ENCODE measurements at regions not wholly inside any gene's neighbourhood (a gene's known extent, or its start where the extent isn't known, plus 50 kb on each side); places are given as distances from the start of the nearest gene placed in this dataset.

DNA sequence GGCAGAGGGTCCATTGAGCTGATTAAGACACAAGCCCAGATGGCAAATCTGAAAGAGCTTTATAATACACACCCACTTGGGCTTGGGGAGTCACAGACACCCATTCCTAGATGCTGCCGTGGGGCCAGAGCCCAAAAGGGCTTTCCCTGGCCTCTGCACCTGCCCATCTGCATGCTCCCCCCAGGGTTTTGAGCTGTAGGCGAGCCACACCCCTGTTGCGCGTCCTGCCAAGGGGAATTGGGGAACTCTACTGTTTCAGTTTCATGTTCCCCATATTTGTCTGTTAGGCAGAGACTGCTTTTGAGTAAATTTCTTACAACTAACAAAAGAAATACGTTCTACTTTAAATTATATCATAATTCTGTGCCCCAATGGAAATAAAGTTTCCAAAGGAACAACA is 52.9 kb upstream of the FNDC1 start:
- intact Hi-C loops (cut with micrococcal nuclease; ENCODE audit: unreplicated experiment), result no loop called here
- H3K4me3 ChIP-seq (ENCODE audit: low read depth, low read length, poor library complexity, severe bottlenecking), result peak overlapping the region; percentile 41
- H3K4me1 ChIP-seq (ENCODE audit: insufficient read depth, low read length, poor library complexity, severe bottlenecking), result peaks cover 83% of the 10 kb centered on the region
- ChIA-PET CTCF (ENCODE audit: unreplicated experiment) (interaction anchor here (1.1 to 1.7 kb wide), 4 partner anchors 10 to 372 kb away, joined by 3 to 7 read pairs (median 4); no protein-coding TSS in a partner anchor), POLR2A (interaction anchor here (0.5 to 3.3 kb wide), 10 partner anchors 8 to 479 kb away, joined by 3 to 38 read pairs (median 4); no protein-coding TSS in a partner anchor)
- TF ChIP-seq EZH2phosphoT487 (IDR thresholded peaks at IDR 0.05; ENCODE audit: borderline replicate concordance, low read depth, low read length), result no peak
- no peak for TF ChIP-seq CTCF (conservative IDR thresholded peaks at IDR 0.05; ENCODE audit: low read length)
- DNase-seq (ENCODE audit: low spot score), result peak; percentile 80
- H3K27ac ChIP-seq (ENCODE audit: low read depth, low read length, poor library complexity, severe bottlenecking), result peak overlapping the region; percentile 71
- H3K79me2 ChIP-seq (ENCODE audit: insufficient read depth, low read depth, low read length), result no peaks in the 10 kb centered on the region
- BruUV-seq (replicated peaks), result no TSS peak
- no peaks in the 10 kb centered on the region; the same call in 1 of the 2 replicates for H3K36me3 ChIP-seq (ENCODE audit: insufficient read depth, low read length)
- no peaks in the 10 kb centered on the region; the same call in 1 of the 2 replicates for H3K9me3 ChIP-seq (ENCODE audit: low read length)
- H3K4me2 ChIP-seq (ENCODE audit: low read length), result peak overlapping the region; percentile 72
- peak overlapping the region; percentile 54; the same call in 1 of the 2 replicates for H2AFZ ChIP-seq (ENCODE audit: low read length)
- no peaks in the 10 kb centered on the region for H4K20me1 ChIP-seq (ENCODE audit: insufficient read depth, low read length)
- no peaks in the 10 kb centered on the region for H3K9me2 ChIP-seq (ENCODE audit: insufficient read depth, low read length)

- Histone ChIP-seq H3K36me3 (ENCODE audit: insufficient read depth, low read length) (no peaks in the 10 kb centered on the region; the same call in 1 of the 2 replicates), H3K9me3 (ENCODE audit: low read length) (no peaks in the 10 kb centered on the region; the same call in 1 of the 2 replicates), H3K4me1 (ENCODE audit: insufficient read depth, low read length, poor library complexity, severe bottlenecking) (peaks cover 85% of the 10 kb centered on the region), H3K27ac (ENCODE audit: low read depth, low read length, poor library complexity, severe bottlenecking) (peak overlapping the region; percentile 71), H4K20me1 (ENCODE audit: insufficient read depth, low read length) (no peaks in the 10 kb centered on the region), H2AFZ (ENCODE audit: low read length) (peak overlapping the region; percentile 59; the same call in 1 of the 2 replicates), H3K4me2 (ENCODE audit: low read length) (peak overlapping the region; percentile 72), H3K4me3 (ENCODE audit: low read depth, low read length, poor library complexity, severe bottlenecking) (peak overlapping the region; percentile 39), H3K79me2 (ENCODE audit: insufficient read depth, low read depth, low read length) (no peaks in the 10 kb centered on the region), H3K9me2 (ENCODE audit: insufficient read depth, low read length) (no peaks in the 10 kb centered on the region)
- ChIA-PET CTCF (ENCODE audit: unreplicated experiment) (interaction anchor here (0.9 to 1.2 kb wide), 3 partner anchors 10 to 14 kb away, joined by 3 read pairs; no protein-coding TSS in a partner anchor), POLR2A (interaction anchor here (0.6 to 3.3 kb wide), 12 partner anchors 8 to 140 kb away, joined by 3 to 38 read pairs (median 4); partner anchors contain the start of gene RSPH3)
- peak; percentile 62 for DNase-seq (ENCODE audit: low spot score)
- intact Hi-C loops (cut with micrococcal nuclease; ENCODE audit: unreplicated experiment), result no loop called here
- 0 out of 2 replicates have a peak, but pooled peaks have one; percentile 13 for TF ChIP-seq CTCF (conservative IDR thresholded peaks at IDR 0.05; ENCODE audit: low read length)
- no peak for TF ChIP-seq EZH2phosphoT487 (IDR thresholded peaks at IDR 0.05; ENCODE audit: borderline replicate concordance, low read depth, low read length)
- BruUV-seq (replicated peaks), result no TSS peak
Measured at GRCh38 chr6:159114569-159114968, 54.6 kb upstream of the FNDC1 start.

DNA sequence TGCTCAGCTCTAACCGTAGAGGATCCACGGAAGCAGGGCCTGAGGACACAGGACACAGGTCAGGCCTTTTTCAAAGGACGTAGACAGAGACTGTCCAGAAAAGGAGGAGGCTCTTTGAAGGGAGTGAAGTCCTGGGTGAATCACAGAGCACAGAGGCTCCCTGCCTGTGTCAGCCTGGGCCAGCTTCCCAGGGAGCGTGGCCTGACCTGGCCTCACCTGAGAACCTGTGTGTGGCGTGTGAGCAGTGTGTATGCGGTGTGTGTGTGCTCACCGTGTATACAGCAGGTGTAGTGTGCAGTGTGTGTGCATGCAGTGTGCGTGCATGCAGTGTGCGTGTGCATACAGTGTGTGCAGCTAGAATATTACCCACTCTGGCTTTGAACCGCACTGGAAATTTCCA is 56.0 kb upstream of the FNDC1 start:
- no peaks in the 10 kb centered on the region for H3K36me3 ChIP-seq (ENCODE audit: insufficient read depth, low read length)
- no peak overlapping the region for H3K4me3 ChIP-seq (ENCODE audit: low read depth, low read length, poor library complexity, severe bottlenecking)
- no TSS peak for BruUV-seq (replicated peaks)
- CTCF ChIA-PET (ENCODE audit: unreplicated experiment), result no interaction called here
- peaks cover 85% of the 10 kb centered on the region for H3K4me1 ChIP-seq (ENCODE audit: insufficient read depth, low read length, poor library complexity, severe bottlenecking)
- no peaks in the 10 kb centered on the region for H3K9me2 ChIP-seq (ENCODE audit: insufficient read depth, low read length)
- POLR2A ChIA-PET, result interaction anchor here (0.5 to 10.8 kb wide), 7 partner anchors 14 to 133 kb away, joined by 3 to 116 read pairs (median 4); partner anchors contain the start of gene RSPH3
- H3K9me3 ChIP-seq (ENCODE audit: low read length), result no peaks in the 10 kb centered on the region; the same call in 1 of the 2 replicates
- TF ChIP-seq CTCF (conservative IDR thresholded peaks at IDR 0.05; ENCODE audit: low read length) (no peak), EZH2phosphoT487 (IDR thresholded peaks at IDR 0.05; ENCODE audit: borderline replicate concordance, low read depth, low read length) (no peak)
- no peak overlapping the region for H2AFZ ChIP-seq (ENCODE audit: low read length)
- no peak overlapping the region for H3K4me2 ChIP-seq (ENCODE audit: low read length)
- intact Hi-C loops (cut with micrococcal nuclease; ENCODE audit: unreplicated experiment), result no loop called here
- no peak for DNase-seq (ENCODE audit: low spot score)
- no peak overlapping the region for H3K27ac ChIP-seq (ENCODE audit: low read depth, low read length, poor library complexity, severe bottlenecking)
- no peaks in the 10 kb centered on the region for H3K79me2 ChIP-seq (ENCODE audit: insufficient read depth, low read depth, low read length)
- H4K20me1 ChIP-seq (ENCODE audit: insufficient read depth, low read length), result no peaks in the 10 kb centered on the region
